ENCODE measurements at regions not wholly inside any gene's neighbourhood (a gene's known extent, or its start where the extent isn't known, plus 50 kb on each side); places are given as distances from the start of the nearest gene placed in this dataset.

DNA sequence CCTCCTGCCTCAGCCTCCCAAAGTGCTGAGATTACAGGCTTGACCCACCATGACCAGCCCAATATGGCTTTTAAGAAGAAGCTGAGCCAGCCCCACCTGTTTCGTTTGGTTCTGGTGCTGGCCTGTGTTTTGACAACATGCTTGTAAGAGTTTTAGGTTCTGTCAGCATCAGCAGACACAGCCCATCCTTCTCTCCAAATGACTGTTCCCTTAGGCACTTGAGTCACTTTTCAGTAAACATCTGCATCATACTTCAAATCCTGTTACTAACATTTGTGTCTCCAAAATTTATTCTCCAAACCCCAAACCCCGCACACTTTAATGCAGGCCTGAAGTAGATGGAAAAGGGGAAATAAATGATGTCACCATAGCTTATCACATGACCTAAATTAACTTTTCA is 1118.5 kb downstream of the TSN start:
- TF ChIP-seq POLR2AphosphoS5 (IDR thresholded peaks at IDR 0.05; ENCODE audit: low read depth, low read length) (no peak), POLR2A (IDR thresholded peaks at IDR 0.05; ENCODE audit: low read depth, low read length) (no peak)
